ENCODE measurements at regions not wholly inside any gene's neighbourhood (a gene's known extent, or its start where the extent isn't known, plus 50 kb on each side); places are given as distances from the start of the nearest gene placed in this dataset.

DNA sequence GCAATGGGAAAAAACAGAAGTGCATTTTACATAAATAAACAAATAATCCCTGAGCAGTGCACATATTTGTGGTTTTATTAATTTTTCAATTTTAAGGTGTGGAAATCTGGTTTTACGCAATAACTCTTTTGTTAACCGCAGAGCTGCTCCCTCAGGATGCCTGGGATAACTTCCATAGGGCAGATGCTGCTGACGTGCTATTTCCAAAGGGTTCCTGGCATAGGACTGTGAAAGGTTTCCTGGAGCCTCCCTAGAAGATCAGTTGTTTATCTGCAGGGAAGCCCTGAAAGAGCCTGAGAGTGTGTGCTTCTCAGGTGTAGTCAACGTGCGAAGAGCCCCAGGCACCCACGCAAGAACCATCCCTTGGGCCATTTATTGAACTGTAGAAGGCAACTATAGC is 443.5 kb downstream of the PLK2 start:
- H3K27me3 ChIP-seq (replicated peaks; ENCODE audit: control insufficient read depth, insufficient read depth, low read length), result no peaks in the 10 kb centered on the region
- Mint-ChIP-seq H3K4me3 (ENCODE audit: unreplicated experiment) (no peak overlapping the region), H3K9me3 (ENCODE audit: unreplicated experiment) (no peaks in the 10 kb centered on the region), H3K27ac (ENCODE audit: unreplicated experiment) (no peak overlapping the region), H3K4me1 (ENCODE audit: low read depth, unreplicated experiment) (peaks cover 18% of the 10 kb centered on the region), H3K36me3 (ENCODE audit: insufficient read depth, unreplicated experiment) (no peaks in the 10 kb centered on the region), H3K27me3 (ENCODE audit: insufficient read depth, unreplicated experiment) (no peaks in the 10 kb centered on the region)
- no TSS peak for BruUV-seq (replicated peaks)
- CTCF ChIA-PET, result no interaction called here
- no peak for DNase-seq
- H3K9me3 ChIP-seq, result no peaks in the 10 kb centered on the region
- POLR2A ChIA-PET, result no interaction called here
- intact Hi-C loops (cut with micrococcal nuclease; ENCODE audit: unreplicated experiment), result no loop called here
- peaks cover 17% of the 10 kb centered on the region for H3K4me1 ChIP-seq
- TF ChIP-seq, protein P1, sequence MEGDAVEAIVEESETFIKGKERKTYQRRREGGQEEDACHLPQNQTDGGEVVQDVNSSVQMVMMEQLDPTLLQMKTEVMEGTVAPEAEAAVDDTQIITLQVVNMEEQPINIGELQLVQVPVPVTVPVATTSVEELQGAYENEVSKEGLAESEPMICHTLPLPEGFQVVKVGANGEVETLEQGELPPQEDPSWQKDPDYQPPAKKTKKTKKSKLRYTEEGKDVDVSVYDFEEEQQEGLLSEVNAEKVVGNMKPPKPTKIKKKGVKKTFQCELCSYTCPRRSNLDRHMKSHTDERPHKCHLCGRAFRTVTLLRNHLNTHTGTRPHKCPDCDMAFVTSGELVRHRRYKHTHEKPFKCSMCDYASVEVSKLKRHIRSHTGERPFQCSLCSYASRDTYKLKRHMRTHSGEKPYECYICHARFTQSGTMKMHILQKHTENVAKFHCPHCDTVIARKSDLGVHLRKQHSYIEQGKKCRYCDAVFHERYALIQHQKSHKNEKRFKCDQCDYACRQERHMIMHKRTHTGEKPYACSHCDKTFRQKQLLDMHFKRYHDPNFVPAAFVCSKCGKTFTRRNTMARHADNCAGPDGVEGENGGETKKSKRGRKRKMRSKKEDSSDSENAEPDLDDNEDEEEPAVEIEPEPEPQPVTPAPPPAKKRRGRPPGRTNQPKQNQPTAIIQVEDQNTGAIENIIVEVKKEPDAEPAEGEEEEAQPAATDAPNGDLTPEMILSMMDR (IDR thresholded peaks at IDR 0.05; ENCODE audit: insufficient read depth in 1 of 2, low read depth in 1 of 2, low read length in 1 of 2, severe bottlenecking in 1 of 2, unreplicated experiment in 1 of 2), result no peak
- H3K36me3 ChIP-seq (ENCODE audit: control insufficient read depth, insufficient read depth, low read length), result no peaks in the 10 kb centered on the region
- no peak overlapping the region for H3K4me3 ChIP-seq (ENCODE audit: low read depth, low read length)

DNA sequence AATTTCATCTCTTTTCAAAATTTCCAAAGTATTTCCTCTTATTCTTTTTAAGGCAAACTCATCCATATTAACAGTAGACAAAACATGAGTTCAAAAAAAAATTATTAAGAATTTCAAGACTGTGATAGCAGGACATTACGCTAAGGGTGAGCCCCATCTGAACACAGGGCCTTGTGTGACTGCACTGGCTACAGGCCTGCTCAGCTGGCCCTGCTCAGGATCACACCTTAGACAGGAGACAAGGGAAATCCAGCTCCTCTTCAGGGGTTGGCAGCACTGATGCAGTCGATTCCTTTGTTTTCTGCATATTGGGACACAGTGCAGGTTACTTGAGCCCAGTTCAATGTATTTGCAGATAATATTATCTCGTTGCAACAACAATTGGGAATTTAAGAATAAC is 444.7 kb downstream of the PLK2 start:
- TF ChIP-seq, protein P1 (IDR thresholded peaks at IDR 0.05; ENCODE audit: insufficient read depth in 1 of 2, low read depth in 1 of 2, low read length in 1 of 2, severe bottlenecking in 1 of 2, unreplicated experiment in 1 of 2), result no peak
- H3K4me1 Mint-ChIP-seq (ENCODE audit: low read depth, unreplicated experiment), result peaks cover 18% of the 10 kb centered on the region
- intact Hi-C loops (cut with micrococcal nuclease; ENCODE audit: unreplicated experiment), result no loop called here
- H3K4me3 Mint-ChIP-seq (ENCODE audit: unreplicated experiment), result no peak overlapping the region
- H3K36me3 Mint-ChIP-seq (ENCODE audit: insufficient read depth, unreplicated experiment), result no peaks in the 10 kb centered on the region
- Histone ChIP-seq H3K36me3 (ENCODE audit: control insufficient read depth, insufficient read depth, low read length) (no peaks in the 10 kb centered on the region), H3K4me1 (peaks cover 17% of the 10 kb centered on the region), H3K27me3 (replicated peaks; ENCODE audit: control insufficient read depth, insufficient read depth, low read length) (no peaks in the 10 kb centered on the region), H3K9me3 (no peaks in the 10 kb centered on the region), H3K4me3 (ENCODE audit: low read depth, low read length) (no peak overlapping the region)
- no peaks in the 10 kb centered on the region for H3K9me3 Mint-ChIP-seq (ENCODE audit: unreplicated experiment)
- ChIA-PET CTCF (no interaction called here), POLR2A (no interaction called here)
- no peak overlapping the region for H3K27ac Mint-ChIP-seq (ENCODE audit: unreplicated experiment)
- BruUV-seq (replicated peaks), result no TSS peak
- H3K27me3 Mint-ChIP-seq (ENCODE audit: insufficient read depth, unreplicated experiment), result no peaks in the 10 kb centered on the region
- DNase-seq, result no peak

DNA sequence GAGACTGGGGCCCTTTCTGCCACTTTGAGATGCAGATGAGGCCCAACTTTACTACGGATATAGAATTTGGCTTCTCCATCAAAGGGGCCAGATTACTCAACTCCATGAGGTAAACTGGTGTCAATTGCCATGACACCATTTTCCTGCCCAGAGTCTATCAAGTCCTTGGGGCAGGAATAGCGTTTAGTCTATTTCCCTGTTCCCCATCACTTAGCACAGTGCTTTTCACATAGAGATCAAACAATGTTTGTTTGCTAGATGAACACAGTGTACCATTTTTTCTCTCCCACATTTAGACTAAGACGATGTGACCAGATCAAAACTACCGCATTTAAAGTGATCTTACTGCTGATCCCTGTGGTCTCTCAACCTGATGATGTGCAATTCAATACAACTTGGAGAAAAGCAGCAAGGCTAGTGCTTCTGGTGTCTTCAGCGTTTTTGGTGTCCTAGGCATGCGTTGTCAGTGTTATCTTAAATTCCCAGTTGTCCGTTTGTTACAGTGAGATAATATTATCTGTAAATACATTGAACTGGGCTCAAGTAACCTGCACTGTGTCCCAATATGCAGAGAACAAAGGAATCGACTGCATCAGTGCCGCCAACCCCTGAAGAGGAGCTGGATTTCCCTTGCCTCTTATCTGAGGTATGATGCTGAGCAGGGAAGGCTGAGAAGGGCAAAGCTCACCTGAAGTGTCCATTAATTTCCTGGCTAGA is 446.2 kb downstream of the PLK2 start:
- Mint-ChIP-seq H3K9me3 (ENCODE audit: unreplicated experiment) (no peaks in the 10 kb centered on the region), H3K4me3 (ENCODE audit: unreplicated experiment) (no peak overlapping the region), H3K36me3 (ENCODE audit: insufficient read depth, unreplicated experiment) (no peaks in the 10 kb centered on the region), H3K27ac (ENCODE audit: unreplicated experiment) (no peak overlapping the region), H3K27me3 (ENCODE audit: insufficient read depth, unreplicated experiment) (no peaks in the 10 kb centered on the region), H3K4me1 (ENCODE audit: low read depth, unreplicated experiment) (peaks cover 18% of the 10 kb centered on the region)
- H3K4me3 ChIP-seq (ENCODE audit: low read depth, low read length), result no peak overlapping the region
- BruUV-seq (replicated peaks), result no TSS peak
- ChIA-PET POLR2A (no interaction called here), CTCF (no interaction called here)
- peak; percentile 35 to 55 for DNase-seq
- H3K9me3 ChIP-seq, result no peaks in the 10 kb centered on the region
- no peaks in the 10 kb centered on the region for H3K27me3 ChIP-seq (replicated peaks; ENCODE audit: control insufficient read depth, insufficient read depth, low read length)
- H3K4me1 ChIP-seq, result peaks cover 17% of the 10 kb centered on the region
- no peaks in the 10 kb centered on the region for H3K36me3 ChIP-seq (ENCODE audit: control insufficient read depth, insufficient read depth, low read length)
- TF ChIP-seq, protein P1 (IDR thresholded peaks at IDR 0.05; ENCODE audit: insufficient read depth in 1 of 2, low read depth in 1 of 2, low read length in 1 of 2, severe bottlenecking in 1 of 2, unreplicated experiment in 1 of 2), result no peak
- intact Hi-C loops (cut with micrococcal nuclease; ENCODE audit: unreplicated experiment), result no loop called here
